Peyer's patch (tissue), 4 donors: ENCODE measurements at regions not wholly inside any gene's neighbourhood (a gene's known extent, or its start where the extent isn't known, plus 50 kb on each side); places are given as distances from the start of the nearest gene placed in this dataset.

Source experiments
- POLR2A ChIP-seq, 2 donors: fragments of 450-650 bp; IDR thresholded peaks; one replicate each; pipeline ENCODE4 v1.5.1; 2017; ENCODE audit warnings: antibody characterized with exemption in 2 of 2, mild to moderate bottlenecking in 2 of 2, moderate library complexity in 2 of 2
- TF ChIP-seq, protein P1 (sequence below), 6 experiments: fragments of 450-650 bp in 4 of 6; fragments of 200-600 bp in 2 of 6; sonication (generic) in 1 of 6; IDR thresholded peaks; one replicate each; pipeline ENCODE4 v1.5.1; 2017 to 2019; ENCODE audit warnings: antibody characterized with exemption in 6 of 6, mild to moderate bottlenecking in 3 of 6, moderate library complexity in 1 of 6

GRCh38 chr22:25413620-25414019 lies 150.9 kb upstream of the GRK3 start:
- TF ChIP-seq POLR2A (IDR thresholded peaks at IDR 0.05): no peak
- TF ChIP-seq, protein P1, sequence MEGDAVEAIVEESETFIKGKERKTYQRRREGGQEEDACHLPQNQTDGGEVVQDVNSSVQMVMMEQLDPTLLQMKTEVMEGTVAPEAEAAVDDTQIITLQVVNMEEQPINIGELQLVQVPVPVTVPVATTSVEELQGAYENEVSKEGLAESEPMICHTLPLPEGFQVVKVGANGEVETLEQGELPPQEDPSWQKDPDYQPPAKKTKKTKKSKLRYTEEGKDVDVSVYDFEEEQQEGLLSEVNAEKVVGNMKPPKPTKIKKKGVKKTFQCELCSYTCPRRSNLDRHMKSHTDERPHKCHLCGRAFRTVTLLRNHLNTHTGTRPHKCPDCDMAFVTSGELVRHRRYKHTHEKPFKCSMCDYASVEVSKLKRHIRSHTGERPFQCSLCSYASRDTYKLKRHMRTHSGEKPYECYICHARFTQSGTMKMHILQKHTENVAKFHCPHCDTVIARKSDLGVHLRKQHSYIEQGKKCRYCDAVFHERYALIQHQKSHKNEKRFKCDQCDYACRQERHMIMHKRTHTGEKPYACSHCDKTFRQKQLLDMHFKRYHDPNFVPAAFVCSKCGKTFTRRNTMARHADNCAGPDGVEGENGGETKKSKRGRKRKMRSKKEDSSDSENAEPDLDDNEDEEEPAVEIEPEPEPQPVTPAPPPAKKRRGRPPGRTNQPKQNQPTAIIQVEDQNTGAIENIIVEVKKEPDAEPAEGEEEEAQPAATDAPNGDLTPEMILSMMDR (IDR thresholded peaks at IDR 0.05): no peak
